SHP77 (cell line): ENCODE measurements at regions not wholly inside any gene's neighbourhood (a gene's known extent, or its start where the extent isn't known, plus 50 kb on each side); places are given as distances from the start of the nearest gene placed in this dataset.

ENCODE experiments used
- DNase-seq, 2 experiments: peaks; one replicate each; lab custom pipeline; 2025; lab: John Stamatoyannopoulos, UW

GRCh38 chr14:38901791-38902190 lies 201.2 kb downstream of the SEC23A start:
- DNase-seq = no peak

- no peak for DNase-seq
These were observed 202.1 kb downstream of the SEC23A start for GRCh38 chr14:38900887-38901286.

- DNase-seq = no peak
These were observed 215.3 kb downstream of the SEC23A start for GRCh38 chr14:38887696-38888095.

GRCh38 chr14:38884109-38884508 lies 218.9 kb downstream of the SEC23A start:
- no peak for DNase-seq

GRCh38 chr14:38883127-38883526 lies 219.9 kb downstream of the SEC23A start:
- DNase-seq = peak in 1 of 2 experiments; percentile 32

GRCh38 chr14:38882533-38882932 lies 220.5 kb downstream of the SEC23A start:
- no peak for DNase-seq

GRCh38 chr14:38880643-38881524 lies 222.2 kb downstream of the SEC23A start:
- DNase-seq = no peak

GRCh38 chr14:38877744-38878388 lies 225.2 kb downstream of the SEC23A start:
- no peak for DNase-seq

GRCh38 chr14:38874721-38875120 lies 228.3 kb downstream of the SEC23A start:
- DNase-seq = no peak

GRCh38 chr14:38873941-38874612 lies 229.0 kb downstream of the SEC23A start:
- no peak for DNase-seq

GRCh38 chr14:38870296-38870836 lies 232.7 kb downstream of the SEC23A start:
- no peak for DNase-seq

- DNase-seq = no peak
These were observed 234.4 kb downstream of the SEC23A start for GRCh38 chr14:38868399-38869290.

GRCh38 chr14:38867561-38868150 lies 235.4 kb downstream of the SEC23A start:
- peak; percentile 79 to 90 for DNase-seq

- no peak for DNase-seq
These were observed 236.6 kb downstream of the SEC23A start for GRCh38 chr14:38866461-38866860.

GRCh38 chr14:38862366-38862765 lies 240.7 kb downstream of the SEC23A start:
- no peak for DNase-seq

GRCh38 chr14:38860530-38860929 lies 242.5 kb downstream of the SEC23A start:
- DNase-seq = no peak

GRCh38 chr14:38856798-38857197 lies 246.2 kb downstream of the SEC23A start:
- DNase-seq = no peak

GRCh38 chr14:38855513-38855912 lies 247.5 kb downstream of the SEC23A start:
- DNase-seq = no peak

GRCh38 chr14:38851111-38851510 lies 251.9 kb downstream of the SEC23A start:
- DNase-seq = no peak

GRCh38 chr14:38850664-38851063 lies 252.4 kb downstream of the SEC23A start:
- no peak for DNase-seq
